Sigmoid colon (tissue), 4 donors: ENCODE measurements at regions not wholly inside any gene's neighbourhood (a gene's known extent, or its start where the extent isn't known, plus 50 kb on each side); places are given as distances from the start of the nearest gene placed in this dataset.

Source experiments
- EP300 ChIP-seq, 4 donors: sonication (generic); formaldehyde crosslinking; IDR thresholded peaks; one replicate each; pipeline ENCODE4 v1.6.1; 2017; ENCODE audit warnings: antibody characterized with exemption in 4 of 4
- TF ChIP-seq, protein P1 (sequence below), 4 experiments: fragments of 450-650 bp in 3 of 4; fragments of 200-600 bp in 1 of 4; IDR thresholded peaks; one replicate each; pipeline ENCODE4 v1.5.1; 2016 to 2019; ENCODE audit warnings: antibody characterized with exemption in 4 of 4, mild to moderate bottlenecking in 3 of 4, moderate library complexity in 2 of 4

DNA sequence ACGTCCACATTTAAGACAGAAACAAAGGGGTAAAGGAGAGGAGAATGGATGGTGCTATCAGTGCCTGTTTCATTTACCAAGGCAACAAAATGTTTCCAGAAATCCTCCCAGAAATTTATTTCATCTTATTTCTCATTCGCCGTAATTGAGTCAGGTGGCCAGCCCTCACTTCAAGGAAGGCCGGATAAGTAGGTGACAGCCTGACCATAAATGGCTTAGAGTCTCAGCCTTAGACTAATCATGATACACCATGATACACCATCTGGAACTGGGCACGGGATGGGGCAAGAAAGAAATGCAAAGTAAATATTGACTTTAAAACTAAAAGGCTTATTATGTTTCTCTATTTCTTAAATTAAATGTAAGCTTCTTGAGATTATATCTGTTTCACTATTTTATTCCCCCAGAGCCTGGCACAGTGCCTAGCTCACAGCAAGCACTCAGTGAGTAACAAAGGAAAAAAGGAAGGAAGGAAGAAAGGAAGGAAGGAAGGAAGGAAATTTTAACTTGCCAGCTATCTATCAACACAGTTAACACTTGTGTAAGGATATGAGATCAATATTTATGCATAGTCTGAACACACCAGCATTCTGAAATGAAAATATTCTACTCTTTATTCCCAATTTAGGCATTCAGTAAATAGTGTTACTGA is 106.1 kb upstream of the FSCB start:
- no peak for TF ChIP-seq EP300 (IDR thresholded peaks at IDR 0.05)
- TF ChIP-seq, protein P1, sequence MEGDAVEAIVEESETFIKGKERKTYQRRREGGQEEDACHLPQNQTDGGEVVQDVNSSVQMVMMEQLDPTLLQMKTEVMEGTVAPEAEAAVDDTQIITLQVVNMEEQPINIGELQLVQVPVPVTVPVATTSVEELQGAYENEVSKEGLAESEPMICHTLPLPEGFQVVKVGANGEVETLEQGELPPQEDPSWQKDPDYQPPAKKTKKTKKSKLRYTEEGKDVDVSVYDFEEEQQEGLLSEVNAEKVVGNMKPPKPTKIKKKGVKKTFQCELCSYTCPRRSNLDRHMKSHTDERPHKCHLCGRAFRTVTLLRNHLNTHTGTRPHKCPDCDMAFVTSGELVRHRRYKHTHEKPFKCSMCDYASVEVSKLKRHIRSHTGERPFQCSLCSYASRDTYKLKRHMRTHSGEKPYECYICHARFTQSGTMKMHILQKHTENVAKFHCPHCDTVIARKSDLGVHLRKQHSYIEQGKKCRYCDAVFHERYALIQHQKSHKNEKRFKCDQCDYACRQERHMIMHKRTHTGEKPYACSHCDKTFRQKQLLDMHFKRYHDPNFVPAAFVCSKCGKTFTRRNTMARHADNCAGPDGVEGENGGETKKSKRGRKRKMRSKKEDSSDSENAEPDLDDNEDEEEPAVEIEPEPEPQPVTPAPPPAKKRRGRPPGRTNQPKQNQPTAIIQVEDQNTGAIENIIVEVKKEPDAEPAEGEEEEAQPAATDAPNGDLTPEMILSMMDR (IDR thresholded peaks at IDR 0.05) = no peak
